HG03571 (cell line): ENCODE measurements at regions not wholly inside any gene's neighbourhood (a gene's known extent, or its start where the extent isn't known, plus 50 kb on each side); places are given as distances from the start of the nearest gene placed in this dataset.

Experiments
- ATAC-seq: cut with Tn5 transposase; IDR thresholded peaks from one replicate; pipeline ENCODE4 v1.9.1; 2021; ENCODE audit not compliant: unreplicated experiment

DNA sequence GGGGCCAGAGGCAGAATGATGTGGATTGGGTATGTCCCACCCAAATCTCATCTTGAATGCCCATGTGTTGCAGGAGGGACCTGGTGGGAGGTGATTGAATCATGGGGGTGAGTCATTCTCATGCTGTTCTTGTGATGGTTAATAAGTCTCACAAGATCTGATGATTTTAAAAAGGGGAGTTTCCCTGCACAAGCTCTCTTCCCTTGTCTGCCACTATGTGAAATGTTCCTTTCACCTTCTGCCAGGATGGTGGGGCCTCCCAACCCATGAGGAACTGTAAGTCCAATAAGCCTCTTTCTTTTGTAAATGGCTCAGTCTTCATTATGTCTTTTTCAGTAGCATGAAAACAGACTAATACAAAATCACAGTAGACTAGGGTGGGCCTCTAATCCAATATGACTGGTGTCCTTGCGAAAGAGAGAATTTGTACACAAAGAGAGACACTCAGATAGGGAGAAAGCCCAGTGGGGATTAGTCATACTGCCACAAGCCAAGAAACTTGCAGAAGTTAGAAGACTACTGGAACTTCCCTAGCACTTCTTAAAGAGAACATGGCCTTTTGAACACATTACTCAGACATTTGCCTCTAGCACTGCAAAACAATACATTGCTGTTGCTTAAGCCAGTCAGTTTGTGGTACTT is 68.4 kb downstream of the ANXA1 start:
- peak; percentile 83 for ATAC-seq

DNA sequence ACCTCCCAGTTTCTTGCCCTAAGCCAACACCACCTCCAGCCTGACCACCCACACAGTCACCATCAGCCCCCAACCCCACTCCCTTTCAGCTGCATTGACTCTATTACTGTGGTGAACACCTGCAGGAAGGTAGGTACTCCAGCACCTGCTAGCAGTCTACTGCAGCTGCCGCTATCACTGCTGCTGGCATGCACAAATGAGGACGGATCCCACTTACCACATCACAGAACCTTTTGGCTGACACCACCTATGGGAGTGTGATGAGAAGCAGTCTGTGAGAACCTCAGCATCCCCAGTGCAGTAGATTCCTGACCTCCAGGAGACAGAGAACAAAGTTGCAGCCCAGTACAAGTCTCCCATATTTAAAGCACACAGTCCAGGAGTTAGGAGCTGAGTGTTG is 71.9 kb downstream of the ANXA1 start:
- ATAC-seq = no peak

DNA sequence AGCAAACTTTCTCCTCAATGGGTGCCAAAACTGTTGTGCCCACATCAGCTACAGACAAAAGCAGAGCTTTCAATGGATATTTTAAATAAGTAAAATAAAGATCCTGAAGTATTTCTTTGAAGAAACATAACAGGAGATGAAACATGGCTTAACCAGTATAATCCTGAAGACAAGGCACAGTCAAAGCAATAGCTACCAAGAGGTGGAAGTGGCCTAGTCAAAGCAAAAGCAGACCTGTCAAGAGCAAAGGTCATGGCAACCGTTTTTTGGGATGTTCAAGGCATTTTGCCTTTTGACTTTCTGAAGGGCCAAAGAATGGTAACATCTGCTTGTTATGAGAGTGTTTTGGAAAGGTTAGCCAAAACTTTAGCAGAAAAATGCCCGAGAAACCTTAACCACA is 77.9 kb downstream of the ANXA1 start:
- no peak for ATAC-seq

DNA sequence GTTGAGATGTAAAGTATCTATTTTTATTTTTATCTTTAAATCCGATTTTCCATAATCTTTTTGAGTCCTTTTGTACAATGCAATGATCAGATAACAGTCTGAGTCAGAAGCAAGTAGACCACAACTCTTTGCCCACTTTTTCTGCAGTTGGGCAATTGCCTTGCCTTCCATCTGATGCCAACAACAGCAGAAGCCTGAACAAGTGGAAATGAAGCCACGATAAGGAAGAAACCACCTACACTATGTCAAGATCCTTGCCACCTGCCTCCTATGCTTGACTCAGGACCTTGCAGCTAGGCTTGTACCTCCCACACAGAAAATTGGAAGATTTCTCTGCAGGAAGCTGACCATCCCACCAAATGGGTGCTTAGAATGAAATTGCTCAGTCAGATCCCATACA is 78.6 kb downstream of the ANXA1 start:
- no peak for ATAC-seq

DNA sequence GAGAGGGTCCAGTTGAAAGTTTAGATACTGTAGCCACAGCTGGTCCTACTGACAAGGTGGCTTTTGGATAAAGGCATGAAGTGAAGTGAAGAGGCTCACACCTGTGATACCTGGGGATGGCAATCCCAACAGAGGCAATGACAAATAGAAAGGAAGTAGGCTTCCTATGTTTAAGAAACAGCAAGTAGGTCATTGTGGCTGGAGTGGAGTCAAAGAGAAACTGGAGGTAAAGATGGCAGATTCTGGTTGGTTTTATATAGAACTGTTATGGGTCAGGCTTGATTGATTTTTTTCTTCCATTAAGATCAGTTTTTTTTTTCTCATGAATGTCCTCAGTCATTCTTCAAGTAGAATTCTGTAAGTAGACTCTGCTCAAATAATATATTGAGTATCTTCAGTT is 79.5 kb downstream of the ANXA1 start:
- no peak for ATAC-seq

DNA sequence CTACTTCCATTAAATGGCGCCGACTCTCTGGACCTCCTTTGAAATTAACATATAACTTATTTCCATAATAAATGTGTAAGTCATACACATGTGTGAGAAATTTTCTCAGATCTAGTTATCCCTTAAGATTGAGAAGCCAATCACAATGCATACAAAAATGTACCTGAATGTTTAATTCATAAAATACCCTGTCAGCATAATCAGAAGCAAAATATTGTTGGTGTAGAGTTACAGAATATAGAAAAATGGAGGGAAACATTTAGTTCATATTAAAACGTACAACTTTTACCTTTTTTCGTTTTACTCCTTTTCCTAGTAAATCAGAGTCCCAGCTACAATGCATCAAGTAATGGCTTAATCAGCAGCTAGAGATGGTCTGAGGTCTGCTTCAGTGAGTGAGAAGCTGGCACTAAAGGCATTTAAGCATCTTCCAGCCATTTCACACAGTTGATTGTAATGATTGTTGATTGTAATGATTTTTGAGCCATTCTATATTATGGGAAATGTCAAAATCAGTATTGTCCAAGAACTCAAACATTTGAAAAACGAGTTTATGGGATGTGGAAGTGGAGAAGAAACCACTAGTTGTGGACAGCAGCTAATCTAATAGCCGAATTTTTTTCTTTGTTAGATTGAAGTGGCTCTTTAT is 81.8 kb downstream of the ANXA1 start:
- ATAC-seq = no peak

DNA sequence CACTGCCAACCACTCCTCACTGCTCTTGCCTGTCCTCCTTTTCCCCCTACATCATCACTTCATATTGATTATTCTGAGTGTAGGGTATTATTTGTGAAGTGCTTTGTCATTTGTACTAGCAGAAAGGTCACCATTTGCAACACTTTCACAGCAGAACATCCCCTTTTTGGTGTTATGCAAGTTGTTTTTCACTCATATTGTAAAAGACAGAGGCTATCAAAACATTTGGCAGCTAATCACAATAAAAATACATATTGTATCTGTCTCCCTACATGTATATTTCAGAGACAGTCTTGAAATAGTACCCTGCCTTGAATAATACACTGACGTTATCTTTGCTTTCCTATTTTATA is 82.3 kb downstream of the ANXA1 start:
- ATAC-seq = no peak

DNA sequence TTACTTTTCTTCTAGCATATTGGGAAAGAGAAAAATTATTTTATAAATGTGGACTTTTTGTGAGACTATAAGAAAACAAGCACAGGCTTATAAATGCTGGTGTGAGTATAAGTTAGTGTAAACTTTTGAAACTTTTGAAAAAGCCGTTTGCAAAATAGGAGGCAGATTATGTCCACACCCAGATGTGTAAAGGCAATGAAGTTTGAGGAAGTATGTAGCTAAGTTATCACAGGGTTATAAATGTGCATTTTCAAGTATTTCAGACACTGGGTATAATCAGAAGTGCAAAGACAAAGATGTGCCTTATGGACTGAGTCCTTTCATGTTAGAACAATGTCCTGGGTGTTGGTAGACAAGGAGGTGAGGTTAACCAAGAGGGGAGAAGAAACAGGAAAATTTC is 85.5 kb downstream of the ANXA1 start:
- no peak for ATAC-seq

DNA sequence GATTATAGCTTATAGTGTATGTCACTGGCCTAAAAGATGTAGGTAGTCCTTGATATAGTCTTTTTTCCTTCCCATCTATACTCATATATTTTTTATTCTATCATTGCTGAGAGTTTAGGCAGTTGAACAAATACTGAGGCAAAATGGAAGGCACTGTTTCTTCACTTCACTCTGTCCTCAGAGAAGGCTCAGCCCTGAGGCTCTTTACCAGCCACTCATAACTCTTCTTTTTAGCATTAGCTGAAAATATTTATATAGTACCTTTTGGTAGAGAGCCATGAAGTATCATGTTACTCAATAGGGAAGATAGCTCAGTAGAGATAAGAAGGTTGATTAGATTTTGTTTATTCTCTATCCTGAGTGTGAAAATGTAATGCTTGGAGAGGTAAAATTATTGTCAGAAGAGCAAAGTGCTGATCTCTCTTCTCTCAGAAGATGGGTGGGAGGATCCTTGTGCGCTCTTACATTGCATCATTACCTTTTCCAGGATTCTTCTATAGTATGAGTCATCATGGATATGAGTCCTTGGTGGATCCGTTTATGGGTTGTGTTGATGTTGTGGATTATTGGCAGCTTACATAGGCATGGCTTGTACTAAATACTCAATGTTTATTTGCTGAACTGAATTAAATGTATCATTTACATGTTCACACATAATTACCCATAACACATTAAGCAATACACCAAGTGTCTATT is 88.1 kb downstream of the ANXA1 start:
- no peak for ATAC-seq

DNA sequence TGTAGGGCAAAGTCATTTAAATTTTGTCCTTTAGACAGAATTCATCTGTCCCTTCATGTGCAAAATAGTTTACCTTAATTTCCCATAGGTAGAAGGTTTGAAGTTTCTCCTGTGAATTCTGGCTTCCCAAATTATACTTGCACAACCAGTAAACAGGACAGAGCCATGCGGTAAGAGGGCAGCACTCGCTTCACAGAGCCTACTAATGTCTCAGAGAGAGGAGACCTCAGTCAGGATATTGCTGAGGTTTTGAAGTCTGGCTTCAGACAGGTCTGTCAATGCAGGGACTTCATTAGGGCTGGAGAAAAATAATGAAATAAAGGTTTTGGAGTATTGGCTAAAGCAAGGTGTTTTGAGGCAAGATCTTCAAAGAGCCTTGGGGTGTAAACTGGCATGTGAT is 91.4 kb downstream of the ANXA1 start:
- no peak for ATAC-seq

DNA sequence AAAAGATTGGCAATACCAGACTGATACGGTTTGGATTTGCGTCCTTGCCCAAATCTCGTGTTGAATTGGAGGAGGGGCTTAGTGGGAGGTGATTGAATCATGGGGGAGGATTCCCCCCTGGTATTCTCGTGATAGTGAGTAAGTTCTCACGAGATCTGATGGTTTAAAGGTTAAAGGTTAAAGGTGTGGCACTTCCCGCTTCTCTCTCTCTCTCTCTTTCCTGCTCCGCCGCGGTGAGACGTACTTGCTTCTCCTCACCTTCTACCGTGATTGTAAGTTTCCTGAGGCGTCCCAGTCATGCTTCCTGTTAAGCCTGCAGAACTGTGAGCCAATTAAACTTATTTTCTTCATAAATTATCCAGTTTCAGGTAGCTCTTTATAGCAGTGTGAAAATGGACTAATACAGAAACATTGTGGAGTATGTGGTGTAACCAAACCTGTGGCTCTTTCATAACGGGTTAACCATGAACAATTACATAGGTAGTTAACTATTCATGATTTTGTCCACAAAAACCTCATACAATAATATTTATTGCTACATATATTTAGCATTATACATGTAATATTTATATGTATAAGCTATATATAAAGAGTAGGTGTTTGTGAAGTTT is 107.5 kb downstream of the ANXA1 start:
- ATAC-seq = no peak

DNA sequence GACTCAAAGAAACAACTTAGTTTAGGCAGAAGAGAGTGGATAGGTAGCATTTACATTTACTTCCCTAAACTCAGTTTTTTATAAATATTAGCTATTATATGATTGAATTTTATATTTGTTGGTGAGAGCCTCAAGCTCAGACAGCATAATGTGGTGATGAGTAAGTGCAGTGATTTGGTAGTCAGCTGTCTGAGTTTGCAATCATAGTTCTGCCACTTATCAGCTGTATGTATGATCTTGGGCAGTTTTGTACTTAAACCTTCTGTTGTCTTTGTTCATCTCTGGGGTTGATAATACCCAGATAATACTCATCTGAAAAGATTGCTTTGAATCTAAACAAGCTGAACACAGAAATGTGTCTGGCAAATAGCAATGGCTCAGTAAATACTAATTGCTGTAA is 108.8 kb downstream of the ANXA1 start:
- ATAC-seq = no peak

DNA sequence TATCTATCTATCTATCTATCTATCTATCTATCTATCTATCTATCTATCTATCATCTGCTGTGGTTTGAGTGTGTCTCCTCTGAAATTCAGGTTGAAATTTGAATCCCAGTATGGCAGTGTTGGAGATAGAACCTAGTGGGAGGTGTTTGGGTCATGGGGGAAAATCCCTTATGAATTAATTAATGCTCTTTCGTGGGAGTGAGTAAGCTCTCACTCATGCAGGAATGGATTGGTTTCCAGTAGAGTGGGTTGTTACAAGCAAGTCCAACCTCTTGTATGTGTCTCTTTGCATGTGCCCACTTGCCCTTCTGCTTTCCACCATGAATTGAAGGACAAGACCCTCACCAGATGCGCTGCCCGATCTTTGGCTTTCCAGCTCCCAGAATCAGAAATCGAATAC is 113.0 kb downstream of the ANXA1 start:
- no peak for ATAC-seq

DNA sequence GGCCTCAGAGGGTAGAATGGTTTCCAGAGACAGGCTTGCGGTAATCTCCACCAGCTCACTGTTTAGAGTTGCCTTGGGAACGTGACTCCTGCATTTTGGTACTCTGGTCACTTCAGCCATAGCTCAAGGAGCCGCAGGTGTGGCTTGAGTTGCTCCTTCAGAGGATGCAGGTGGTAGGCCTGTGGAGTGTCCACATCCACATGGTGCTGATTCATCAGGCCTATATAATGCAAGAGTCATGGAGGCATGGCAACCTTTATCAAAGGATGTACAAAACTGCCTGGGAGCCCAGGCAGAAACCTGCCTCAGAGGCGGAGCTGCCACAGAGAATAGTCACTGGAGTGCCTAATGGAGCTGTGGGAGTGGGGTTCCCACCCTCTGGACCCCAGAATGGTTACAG is 114.2 kb downstream of the ANXA1 start:
- ATAC-seq = no peak

DNA sequence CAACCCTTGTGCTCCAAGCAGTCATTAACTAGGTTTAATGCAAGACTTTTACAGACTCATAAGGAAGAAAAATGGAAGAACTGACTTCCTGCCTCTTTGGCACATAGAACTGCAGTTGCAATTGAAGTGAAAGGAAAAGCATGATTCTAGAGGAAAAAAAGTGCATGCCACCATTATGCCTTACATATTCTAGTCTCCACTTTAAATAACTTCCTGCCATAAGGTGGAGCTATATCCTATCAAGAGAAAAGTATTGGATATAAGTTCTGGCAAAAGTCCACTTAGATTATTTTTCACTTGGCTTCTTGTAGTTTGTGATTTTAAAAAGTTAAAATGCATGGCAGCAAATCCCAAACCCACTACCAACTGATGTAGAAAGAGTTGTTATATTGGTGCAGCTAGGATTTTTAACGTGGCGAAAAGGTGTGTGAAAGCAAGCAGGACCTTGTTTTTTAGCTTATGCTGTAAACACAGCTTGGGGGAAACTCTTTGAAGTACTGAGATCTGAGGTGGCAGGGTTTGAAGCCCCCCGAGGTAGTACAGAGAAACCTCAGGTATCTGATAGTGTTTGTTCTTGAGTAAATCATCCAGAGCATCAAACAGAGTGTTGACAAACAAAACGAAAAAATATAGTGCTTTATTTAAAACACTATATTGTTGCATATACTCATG is 117.9 kb downstream of the ANXA1 start:
- ATAC-seq = no peak

DNA sequence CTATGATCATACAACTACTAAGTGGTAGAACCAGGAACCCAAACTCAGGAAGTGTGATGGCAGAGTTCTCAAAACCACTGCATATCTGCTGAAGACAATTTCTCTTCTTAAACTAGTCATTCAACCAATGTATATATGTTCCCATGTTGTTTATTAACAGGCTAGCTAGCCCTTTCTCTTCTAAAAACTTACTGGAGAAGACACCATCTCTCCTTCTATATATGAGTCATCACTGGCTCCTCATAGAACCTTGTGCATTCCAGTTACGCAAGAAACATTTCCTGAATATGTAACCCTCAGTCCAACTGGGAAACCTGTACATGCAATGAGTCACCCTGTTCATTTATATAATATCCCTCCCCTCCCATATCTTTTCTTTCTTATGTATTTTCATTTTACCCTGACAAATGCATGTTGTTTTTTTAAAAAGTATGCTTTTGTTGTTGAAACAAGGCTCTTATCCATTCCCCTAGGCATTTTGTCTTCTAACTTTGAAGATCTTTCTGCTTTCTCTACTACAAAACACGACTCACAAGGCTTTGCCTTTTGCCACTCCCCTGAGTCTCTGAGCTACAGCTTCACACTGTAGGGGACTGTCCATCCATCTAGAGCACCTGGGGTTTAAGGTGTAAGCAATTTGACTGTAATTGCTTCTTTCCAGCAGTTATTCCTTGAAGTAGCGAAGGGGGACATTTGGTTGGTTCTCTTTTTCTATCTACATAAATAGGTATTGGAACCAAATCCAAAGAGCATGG is 119.5 kb downstream of the ANXA1 start:
- peak; percentile 44 for ATAC-seq

DNA sequence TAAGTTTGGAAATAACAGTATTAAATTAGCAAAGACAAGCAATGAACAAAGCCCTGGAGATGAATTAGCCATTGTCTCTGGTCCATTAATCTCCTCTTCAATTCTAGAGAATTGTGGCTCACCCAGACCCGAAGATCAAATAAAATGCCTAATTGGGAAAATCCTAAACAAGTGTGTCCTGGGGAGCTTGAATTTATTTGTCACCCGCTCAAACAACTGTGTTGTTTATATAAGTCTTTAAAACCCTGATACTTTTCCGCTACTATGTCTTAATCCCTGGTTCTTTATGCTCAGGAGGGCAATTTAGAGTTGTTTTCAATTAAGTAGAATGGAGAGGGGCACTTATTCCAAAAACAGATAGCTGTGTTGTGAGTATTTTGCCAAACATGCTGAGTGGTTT is 128.4 kb downstream of the ANXA1 start:
- ATAC-seq = no peak

DNA sequence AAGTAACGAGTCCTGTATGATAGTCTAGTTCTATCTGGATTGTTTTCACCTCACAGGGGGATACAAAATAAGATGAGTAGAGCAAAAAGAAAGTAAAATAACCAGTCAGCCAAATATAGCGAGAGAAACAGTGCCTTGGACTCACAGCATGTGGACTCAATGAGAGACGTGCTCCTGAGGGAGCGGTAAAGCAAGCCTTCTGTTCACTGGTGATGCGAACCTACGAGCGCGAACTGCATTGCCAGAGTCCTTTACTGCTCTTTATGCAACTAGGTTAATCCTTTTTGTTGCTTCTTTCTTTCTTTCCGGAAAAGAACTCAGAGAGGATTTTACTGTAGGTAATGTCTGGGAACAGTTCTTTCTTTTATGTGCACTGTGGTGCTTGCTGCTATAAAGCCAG is 132.7 kb downstream of the ANXA1 start:
- no peak for ATAC-seq

DNA sequence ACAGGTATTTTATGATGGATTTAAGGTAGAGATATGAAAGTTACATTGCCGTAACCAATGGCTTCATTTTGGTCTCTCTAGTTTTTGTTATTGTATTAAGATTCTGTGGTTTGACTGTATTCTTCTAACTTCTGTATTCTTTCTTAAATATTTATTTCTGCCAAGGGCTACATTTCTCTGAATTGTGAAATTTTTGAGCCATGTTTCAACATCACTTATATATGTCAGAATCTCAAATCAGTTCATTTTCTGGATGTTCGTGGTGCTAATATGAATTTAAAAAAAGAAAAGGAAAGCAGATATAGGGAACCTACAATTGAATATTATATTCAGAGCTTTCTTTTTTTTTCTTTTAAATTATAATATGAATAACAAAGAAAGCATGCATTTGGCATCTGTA is 142.7 kb downstream of the ANXA1 start:
- ATAC-seq = no peak

DNA sequence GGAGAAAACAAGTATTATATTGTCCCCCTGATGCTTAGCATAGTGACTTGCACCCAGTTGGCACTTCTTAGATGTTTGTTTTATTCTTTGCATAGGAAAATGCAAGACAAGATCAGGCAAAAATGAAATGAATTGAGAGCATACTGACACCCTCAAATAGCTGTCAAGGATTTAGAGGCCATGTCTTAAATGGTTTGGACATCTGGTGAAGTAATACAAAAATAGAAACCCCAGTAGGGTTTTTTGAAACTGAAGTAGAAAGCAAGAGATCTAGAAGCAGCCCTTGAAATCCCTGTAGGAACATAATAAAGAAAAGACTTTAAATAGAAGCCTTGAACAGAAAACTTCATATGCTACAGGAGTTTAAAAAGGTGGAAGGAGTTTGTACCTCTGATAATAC is 174.3 kb downstream of the ANXA1 start:
- ATAC-seq = no peak

DNA sequence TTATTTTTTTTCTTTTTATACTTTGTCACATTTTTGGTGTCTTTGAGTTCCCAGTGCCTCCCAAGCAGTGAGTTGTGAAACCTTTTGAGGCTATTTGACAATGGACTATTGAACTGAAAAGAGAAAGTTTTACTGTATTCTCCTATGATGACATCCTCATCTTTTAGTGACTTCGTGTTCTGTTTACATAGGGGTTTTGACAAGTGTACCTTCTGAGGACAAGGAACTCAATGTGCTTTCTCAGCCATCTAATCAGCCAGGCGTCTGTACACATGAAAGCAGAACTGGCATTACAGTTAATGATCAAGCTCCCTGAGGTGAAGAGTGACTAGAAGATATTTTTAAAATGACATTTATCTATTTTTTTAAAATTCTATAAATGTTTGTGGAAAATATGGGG is 175.5 kb downstream of the ANXA1 start:
- no peak for ATAC-seq
